Breast epithelium (tissue), 4 donors: ENCODE measurements at regions not wholly inside any gene's neighbourhood (a gene's known extent, or its start where the extent isn't known, plus 50 kb on each side); places are given as distances from the start of the nearest gene placed in this dataset.
A peak's percentile ranks its signal among the peaks of the same experiment; 100 is the strongest.
"Not testable (repeated sequence)": the region's sequence is repeated elsewhere in the genome, so short reads cannot be mapped to it uniquely, and the experiment has no call there.

Experiments
- DNase-seq, 2 donors: peaks; one replicate each; pipeline ENCODE4 v3.0.0-alpha.2; 2019; ENCODE audit warnings: low spot score in 2 of 2
- H3K27ac ChIP-seq, 2 donors: fragments of 200-600 bp; sonication (generic) in 1 of 2; one replicate each; pipeline ENCODE4 v1.5.1; 2016 to 2019; ENCODE audit warnings: mild to moderate bottlenecking in 1 of 2
- H3K27me3 ChIP-seq, 2 donors: fragments of 200-600 bp; sonication (generic) in 1 of 2; one replicate each; pipeline versions ENCODE4 v1.5.1 to v1.6.0; 2017 to 2019; ENCODE audit warnings: control low read depth in 1 of 2, mild to moderate bottlenecking in 1 of 2
- H3K36me3 ChIP-seq: fragments of 200-600 bp; one replicate; pipeline ENCODE4 v1.5.1; 2019
- H3K4me1 ChIP-seq, 2 donors: fragments of 200-600 bp; sonication (generic); one replicate each; pipeline ENCODE4 v1.5.1; 2016 to 2019; ENCODE audit warnings: control low read depth in 1 of 2
- H3K4me3 ChIP-seq, 3 donors: fragments of 200-600 bp; sonication (generic); 1 replicate in 2 of 3; 2 replicates in 1 of 3; pipeline ENCODE4 v1.5.1; 2016 to 2019; ENCODE audit warnings: mild to moderate bottlenecking in 3 of 3, moderate library complexity in 2 of 3
- H3K9me3 ChIP-seq, 2 donors: fragments of 200-600 bp; sonication (generic) in 1 of 2; one replicate each; pipeline ENCODE4 v1.5.1; 2016 to 2019; ENCODE audit warnings: control low read depth in 1 of 2
- POLR2A ChIP-seq: fragments of 450-650 bp; IDR thresholded peaks from one replicate; pipeline ENCODE4 v1.6.1; 2016; ENCODE audit warnings: antibody characterized with exemption, mild to moderate bottlenecking, moderate library complexity
- POLR2AphosphoS5 ChIP-seq, 3 donors: sonication (generic); formaldehyde crosslinking; IDR thresholded peaks; one replicate each; pipeline ENCODE4 v1.6.1; 2017; ENCODE audit warnings: antibody characterized with exemption in 3 of 3
- intact Hi-C: fragments of 100-400 bp; cut with DNase I; formaldehyde crosslinking; loops from one replicate; pipeline ENCODE4 v1.15.1; 2023; ENCODE audit warnings: low total_unique reads
- TF ChIP-seq, protein P1 (sequence below), 3 donors: fragments of 450-650 bp; IDR thresholded peaks; one replicate each; pipeline ENCODE4 v1.5.1; 2016 to 2017; ENCODE audit warnings: antibody characterized with exemption in 3 of 3, mild to moderate bottlenecking in 3 of 3, moderate library complexity in 3 of 3

- TF ChIP-seq, protein P1, sequence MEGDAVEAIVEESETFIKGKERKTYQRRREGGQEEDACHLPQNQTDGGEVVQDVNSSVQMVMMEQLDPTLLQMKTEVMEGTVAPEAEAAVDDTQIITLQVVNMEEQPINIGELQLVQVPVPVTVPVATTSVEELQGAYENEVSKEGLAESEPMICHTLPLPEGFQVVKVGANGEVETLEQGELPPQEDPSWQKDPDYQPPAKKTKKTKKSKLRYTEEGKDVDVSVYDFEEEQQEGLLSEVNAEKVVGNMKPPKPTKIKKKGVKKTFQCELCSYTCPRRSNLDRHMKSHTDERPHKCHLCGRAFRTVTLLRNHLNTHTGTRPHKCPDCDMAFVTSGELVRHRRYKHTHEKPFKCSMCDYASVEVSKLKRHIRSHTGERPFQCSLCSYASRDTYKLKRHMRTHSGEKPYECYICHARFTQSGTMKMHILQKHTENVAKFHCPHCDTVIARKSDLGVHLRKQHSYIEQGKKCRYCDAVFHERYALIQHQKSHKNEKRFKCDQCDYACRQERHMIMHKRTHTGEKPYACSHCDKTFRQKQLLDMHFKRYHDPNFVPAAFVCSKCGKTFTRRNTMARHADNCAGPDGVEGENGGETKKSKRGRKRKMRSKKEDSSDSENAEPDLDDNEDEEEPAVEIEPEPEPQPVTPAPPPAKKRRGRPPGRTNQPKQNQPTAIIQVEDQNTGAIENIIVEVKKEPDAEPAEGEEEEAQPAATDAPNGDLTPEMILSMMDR (IDR thresholded peaks at IDR 0.05), result no peak
- no peak for TF ChIP-seq POLR2AphosphoS5 (IDR thresholded peaks at IDR 0.05)
- TF ChIP-seq POLR2A, result no peak
Measured at GRCh38 chr7:47071866-47072265, 510.0 kb downstream of the TNS3 start.

DNA sequence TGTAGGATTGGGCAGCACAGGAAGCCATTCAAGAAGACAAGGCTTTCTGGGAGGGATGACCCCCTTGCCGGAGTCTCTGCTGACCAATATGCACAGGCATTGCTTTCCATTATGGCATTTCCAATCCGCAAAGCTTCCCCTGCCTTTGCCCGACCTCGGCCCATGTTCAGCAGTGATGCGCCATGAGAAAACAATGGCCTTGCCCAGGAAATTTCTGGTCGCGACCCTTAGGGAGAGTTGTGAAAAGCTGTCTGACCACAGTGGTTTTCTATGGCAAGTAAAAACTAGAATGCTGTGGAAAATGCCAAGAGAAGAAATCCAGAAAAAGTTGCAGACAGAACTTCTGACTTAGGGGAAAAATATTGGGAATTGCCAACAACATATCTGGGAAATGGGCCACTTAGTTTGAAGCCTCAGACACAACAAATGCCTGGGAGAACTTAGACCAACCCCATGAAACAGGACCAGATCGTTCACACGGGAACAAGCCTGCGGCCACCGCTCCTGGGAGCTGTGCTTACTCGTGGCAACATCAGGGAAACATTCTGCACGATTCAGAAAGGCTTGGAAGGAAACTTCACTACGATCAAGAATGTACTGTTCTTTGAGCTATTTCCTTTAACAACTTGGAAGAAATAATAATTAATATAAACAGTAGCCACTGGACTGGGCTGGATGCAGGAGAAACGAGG, 512.4 kb downstream of the TNS3 start:
- no peak overlapping the region for H3K27ac ChIP-seq
- H3K4me1 ChIP-seq, result no peaks in the 10 kb centered on the region
- intact Hi-C loops, result loop anchor here (2.0 kb wide), 1 partner anchor 37 kb away; no protein-coding TSS in a partner anchor
- no peak for DNase-seq
- TF ChIP-seq, protein P1 (IDR thresholded peaks at IDR 0.05), result no peak
- TF ChIP-seq POLR2A (no peak), POLR2AphosphoS5 (IDR thresholded peaks at IDR 0.05) (no peak)
- no peak overlapping the region for H3K4me3 ChIP-seq
- no peaks in the 10 kb centered on the region for H3K27me3 ChIP-seq
- no peaks in the 10 kb centered on the region for H3K36me3 ChIP-seq
- no peaks in the 10 kb centered on the region for H3K9me3 ChIP-seq

More at GRCh38 chr7:47071866-47072265, 510.0 kb downstream of the TNS3 start:
- DNase-seq, result no peak
- Histone ChIP-seq H3K27me3 (no peaks in the 10 kb centered on the region), H3K27ac (no peak overlapping the region), H3K4me3 (no peak overlapping the region), H3K4me1 (no peaks in the 10 kb centered on the region), H3K36me3 (no peaks in the 10 kb centered on the region), H3K9me3 (no peaks in the 10 kb centered on the region)
- intact Hi-C loops, result loop anchor here (2.0 kb wide), 1 partner anchor 39 kb away; no protein-coding TSS in a partner anchor

DNA sequence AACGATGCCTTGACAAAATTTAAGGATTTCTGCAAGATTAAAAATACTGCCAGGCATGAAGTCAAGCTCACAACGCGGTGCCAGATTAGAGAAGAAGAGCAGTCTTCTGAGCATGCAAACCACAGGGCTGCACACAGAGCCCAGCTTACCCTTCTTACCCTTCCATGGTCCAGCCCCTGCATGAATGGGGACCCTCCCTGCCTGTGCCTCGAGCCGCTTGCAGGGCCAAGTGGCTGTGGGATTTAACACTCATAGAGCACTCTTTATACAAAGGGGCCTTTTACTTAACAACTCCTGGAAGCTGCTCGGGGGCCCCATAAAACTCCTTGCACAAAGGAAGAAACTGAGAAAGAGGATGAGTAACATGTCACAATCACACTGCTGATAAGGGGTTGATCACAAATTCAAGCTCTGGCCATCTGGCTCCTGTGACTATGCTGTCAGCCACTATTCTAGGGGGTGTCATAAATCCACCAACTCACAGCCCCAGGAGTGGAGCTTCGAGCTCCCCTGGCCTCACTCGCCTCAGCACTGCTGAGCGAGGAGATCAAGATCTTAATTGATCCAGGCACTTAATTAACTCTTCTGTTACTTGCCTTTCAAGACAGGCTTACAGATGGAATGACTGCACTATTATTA, 514.8 kb downstream of the TNS3 start:
- no peak overlapping the region for H3K27ac ChIP-seq
- DNase-seq, result no peak
- intact Hi-C loops, result no loop called here

GRCh38 chr7:47056731-47057130, 525.2 kb downstream of the TNS3 start:
- intact Hi-C loops, result no loop called here
- no peak overlapping the region for H3K4me3 ChIP-seq
- H3K4me1 ChIP-seq, result no peaks in the 10 kb centered on the region
- no peak for DNase-seq
- no peaks in the 10 kb centered on the region for H3K9me3 ChIP-seq
- TF ChIP-seq POLR2A (no peak), POLR2AphosphoS5 (IDR thresholded peaks at IDR 0.05) (no peak)
- TF ChIP-seq, protein P1 (IDR thresholded peaks at IDR 0.05), result no peak
- H3K27ac ChIP-seq, result no peak overlapping the region
- H3K27me3 ChIP-seq, result no peaks in the 10 kb centered on the region
- no peaks in the 10 kb centered on the region for H3K36me3 ChIP-seq

More for the DNA sequence above, 514.8 kb downstream of the TNS3 start:
- TF ChIP-seq, protein P1 (IDR thresholded peaks at IDR 0.05), result no peak
- TF ChIP-seq POLR2A, result no peak
- no peak for TF ChIP-seq POLR2AphosphoS5 (IDR thresholded peaks at IDR 0.05)
- H3K4me3 ChIP-seq, result no peak overlapping the region
- H3K9me3 ChIP-seq, result no peaks in the 10 kb centered on the region
- H3K36me3 ChIP-seq, result no peaks in the 10 kb centered on the region
- no peaks in the 10 kb centered on the region for H3K4me1 ChIP-seq
- no peaks in the 10 kb centered on the region for H3K27me3 ChIP-seq

DNA sequence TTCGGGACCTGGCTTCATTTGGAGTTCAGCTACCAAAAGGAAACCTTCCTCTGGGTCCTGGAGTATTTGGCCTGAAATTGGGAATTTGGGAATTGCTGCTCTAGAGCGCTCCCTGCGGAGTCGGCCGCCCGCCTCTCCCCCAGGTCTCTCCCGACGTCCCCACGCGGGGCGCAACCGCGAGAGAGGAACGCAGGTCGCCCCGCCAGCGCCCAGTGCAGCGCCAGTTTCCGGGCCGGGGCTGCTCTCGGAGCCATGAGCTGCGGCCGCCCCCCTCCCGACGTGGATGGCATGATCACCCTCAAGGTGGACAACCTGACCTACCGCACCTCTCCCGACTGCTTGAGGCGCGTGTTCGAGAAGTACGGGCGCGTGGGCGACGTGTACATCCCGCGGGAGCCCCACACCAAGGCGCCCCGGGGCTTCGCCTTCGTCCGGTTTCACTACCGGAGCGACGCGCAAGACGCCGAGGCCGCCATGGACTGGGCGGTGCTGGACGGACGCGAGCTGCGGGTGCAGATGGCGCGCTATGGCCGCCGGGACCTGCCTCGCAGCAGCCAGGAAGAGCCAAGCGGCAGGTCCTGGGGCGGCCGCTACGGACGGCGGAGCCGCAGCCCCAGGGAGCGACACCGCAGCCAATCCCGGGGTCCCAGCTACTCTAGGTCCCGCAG, 529.2 kb downstream of the TNS3 start:
- intact Hi-C loops, result loop anchor here (2.0 kb wide), 1 partner anchor 40 kb away; no protein-coding TSS in a partner anchor
- not testable (repeated sequence) for H3K27ac ChIP-seq, H3K36me3 ChIP-seq, DNase-seq, H3K4me1 ChIP-seq, H3K9me3 ChIP-seq, H3K27me3 ChIP-seq
- H3K4me3 ChIP-seq, result peak overlapping the region in 2 of 3 donors; percentile 36 to 58
